Pancreas (tissue), 10 donors: ENCODE measurements at regions not wholly inside any gene's neighbourhood (a gene's known extent, or its start where the extent isn't known, plus 50 kb on each side); places are given as distances from the start of the nearest gene placed in this dataset.
A peak's percentile ranks its signal among the peaks of the same experiment; 100 is the strongest.

Experiments
- ATAC-seq, 4 donors: fragments of 200-7000 bp; cut with Tn5 transposase; one replicate each; pipeline versions ENCODE4 v1.8.0 to v1.9.1; 2020; ENCODE audit warnings: mild to moderate bottlenecking in 4 of 4, moderate library complexity in 4 of 4
- DNase-seq, 6 donors: peaks; one replicate each; pipeline ENCODE4 v3.0.0-alpha.2; 2020
- FAIRE-seq: peaks from 2 replicates; lab custom pipeline; 2012; peaks lifted over from hg19 to GRCh38; lab: Jason Lieb, UNC
- H3K27ac ChIP-seq, 4 donors: fragments of 200-600 bp; sonication (generic); 1 replicate in 3 of 4; 2 replicates in 1 of 4; pipeline versions ENCODE4 v1.5.0 to v1.8.0; 2020
- H3K27me3 ChIP-seq, 4 donors: fragments of 200-600 bp; one replicate each; pipeline ENCODE4 v1.8.0; 2021
- H3K36me3 ChIP-seq, 3 donors: fragments of 200-600 bp; sonication (generic) in 1 of 3; one replicate each; pipeline versions ENCODE4 v1.5.0 to v1.8.0; 2020 to 2021
- H3K4me1 ChIP-seq, 3 donors: fragments of 200-600 bp; one replicate each; pipeline ENCODE4 v1.8.0; 2021
- H3K4me3 ChIP-seq, 4 donors: fragments of 200-600 bp; sonication (generic) in 2 of 4; one replicate each; pipeline versions ENCODE4 v1.5.0 to v1.8.0; 2020 to 2021
- H3K9me3 ChIP-seq, 4 donors: fragments of 200-600 bp; one replicate each; pipeline ENCODE4 v1.8.0; 2021
- CTCF ChIP-seq, 4 donors: fragments of 200-600 bp; sonication (generic) in 3 of 4; IDR thresholded peaks; one replicate each; pipeline versions ENCODE4 v1.5.0 to v1.8.0; 2021; ENCODE audit warnings: antibody characterized with exemption in 4 of 4
- WGBS, 2 donors: extraction: QIAGEN DNeasy Blood & Tissue Kit; methylation state at CpG; one replicate each; pipeline ENCODE4 v1.1.7; 2013; 5-methylcytosine and 5-hydroxymethylcytosine counted together
- intact Hi-C, 3 donors: fragments of 100-400 bp; cut with DNase I; formaldehyde crosslinking; loops; one replicate each; pipeline versions ENCODE4 v1.11.1 to v1.14.2; 2022
- donor health status: healthy with polysubstance abuse.
- donor health status: DM: no; HTN: no; CAD: no; lungs with moderate emphysema.
- donor health status: DM: no; HTN: no; CAD: no.
- donor health status: control.
- donor health status: control.
- donor health status: Bipolar disorder and iron deficiency.
- donor health status: DM: yes; HTN: yes; CAD: no.
- donor health status: DM: no; HTN: no; CAD: no.
- donor health status: DM: no; HTN: no; CAD: no.
- donor health status: DM: yes; HTN: yes; CAD: no.

- peak in 1 of 6 donors; percentile 21 for DNase-seq
- 68% methylated on average over 6 of the region's 6 CpGs for WGBS, 2 donors
- no peak overlapping the region for H3K4me3 ChIP-seq
- FAIRE-seq, result no peak
- no peaks in the 10 kb centered on the region for H3K36me3 ChIP-seq
- no peak for TF ChIP-seq CTCF (IDR thresholded peaks at IDR 0.05)
- no peaks in the 10 kb centered on the region for H3K9me3 ChIP-seq
- peak in 3 of 4 donors; percentile 38 to 74 (median 72) for ATAC-seq
- H3K27me3 ChIP-seq, result no peaks in the 10 kb centered on the region
- H3K4me1 ChIP-seq, result no peaks in the 10 kb centered on the region
- H3K27ac ChIP-seq, result peak overlapping the region in 3 of 4 donors; percentile 5 to 64 (median 57)
- intact Hi-C loops, result no loop called here
Observed at GRCh38 chr3:46097691-46098241, 70.5 kb upstream of the XCR1 start.

- WGBS, 2 donors, result 76 to 88% methylated on average over 5 of the region's 5 CpGs
- Histone ChIP-seq H3K27me3 (no peaks in the 10 kb centered on the region), H3K4me3 (no peak overlapping the region), H3K9me3 (no peaks in the 10 kb centered on the region), H3K4me1 (no peaks in the 10 kb centered on the region), H3K27ac (peak overlapping the region in 1 of 4 donors; percentile 64), H3K36me3 (no peaks in the 10 kb centered on the region)
- TF ChIP-seq CTCF (IDR thresholded peaks at IDR 0.05), result no peak
- intact Hi-C loops, result no loop called here
- no peak for FAIRE-seq
- ATAC-seq, result no peak
- no peak for DNase-seq
Observed at GRCh38 chr3:46096781-46097180, 69.5 kb upstream of the XCR1 start.

GRCh38 chr3:46096336-46096735 is 69.1 kb upstream of the XCR1 start:
- WGBS, 2 donors, result 86 to 93% methylated on average over 4 of the region's 4 CpGs
- H3K4me1 ChIP-seq, result no peaks in the 10 kb centered on the region
- H3K4me3 ChIP-seq, result no peak overlapping the region
- intact Hi-C loops, result no loop called here
- no peak for FAIRE-seq
- no peaks in the 10 kb centered on the region for H3K27me3 ChIP-seq
- DNase-seq, result no peak
- no peak for TF ChIP-seq CTCF (IDR thresholded peaks at IDR 0.05)
- no peaks in the 10 kb centered on the region for H3K36me3 ChIP-seq
- no peak overlapping the region for H3K27ac ChIP-seq
- no peak for ATAC-seq
- no peaks in the 10 kb centered on the region for H3K9me3 ChIP-seq

GRCh38 chr3:46095307-46095706 is 68.0 kb upstream of the XCR1 start:
- no peaks in the 10 kb centered on the region for H3K9me3 ChIP-seq
- no peaks in the 10 kb centered on the region for H3K27me3 ChIP-seq
- peak in 2 of 4 donors; percentile 23 to 38 for ATAC-seq
- WGBS, 2 donors, result 89 to 90% methylated on average over 5 of the region's 5 CpGs
- no peak for TF ChIP-seq CTCF (IDR thresholded peaks at IDR 0.05)
- H3K4me1 ChIP-seq, result no peaks in the 10 kb centered on the region
- DNase-seq, result no peak
- H3K36me3 ChIP-seq, result no peaks in the 10 kb centered on the region
- no peak for FAIRE-seq
- H3K27ac ChIP-seq, result no peak overlapping the region
- intact Hi-C loops, result no loop called here
- H3K4me3 ChIP-seq, result no peak overlapping the region

GRCh38 chr3:46094506-46094905 is 67.2 kb upstream of the XCR1 start:
- whole genome bisulfite sequencing, 2 donors, result 60 to 63% methylated on average over 1 of the region's 1 CpG
- Histone ChIP-seq H3K27ac (no peak overlapping the region), H3K4me3 (no peak overlapping the region), H3K36me3 (no peaks in the 10 kb centered on the region), H3K27me3 (no peaks in the 10 kb centered on the region), H3K4me1 (no peaks in the 10 kb centered on the region), H3K9me3 (no peaks in the 10 kb centered on the region)
- ATAC-seq, result no peak
- DNase-seq, result no peak
- no peak for TF ChIP-seq CTCF (IDR thresholded peaks at IDR 0.05)
- no peak for FAIRE-seq
- intact Hi-C loops, result no loop called here
